ENCODE measurements at regions not wholly inside any gene's neighbourhood (a gene's known extent, or its start where the extent isn't known, plus 50 kb on each side); places are given as distances from the start of the nearest gene placed in this dataset.

DNA sequence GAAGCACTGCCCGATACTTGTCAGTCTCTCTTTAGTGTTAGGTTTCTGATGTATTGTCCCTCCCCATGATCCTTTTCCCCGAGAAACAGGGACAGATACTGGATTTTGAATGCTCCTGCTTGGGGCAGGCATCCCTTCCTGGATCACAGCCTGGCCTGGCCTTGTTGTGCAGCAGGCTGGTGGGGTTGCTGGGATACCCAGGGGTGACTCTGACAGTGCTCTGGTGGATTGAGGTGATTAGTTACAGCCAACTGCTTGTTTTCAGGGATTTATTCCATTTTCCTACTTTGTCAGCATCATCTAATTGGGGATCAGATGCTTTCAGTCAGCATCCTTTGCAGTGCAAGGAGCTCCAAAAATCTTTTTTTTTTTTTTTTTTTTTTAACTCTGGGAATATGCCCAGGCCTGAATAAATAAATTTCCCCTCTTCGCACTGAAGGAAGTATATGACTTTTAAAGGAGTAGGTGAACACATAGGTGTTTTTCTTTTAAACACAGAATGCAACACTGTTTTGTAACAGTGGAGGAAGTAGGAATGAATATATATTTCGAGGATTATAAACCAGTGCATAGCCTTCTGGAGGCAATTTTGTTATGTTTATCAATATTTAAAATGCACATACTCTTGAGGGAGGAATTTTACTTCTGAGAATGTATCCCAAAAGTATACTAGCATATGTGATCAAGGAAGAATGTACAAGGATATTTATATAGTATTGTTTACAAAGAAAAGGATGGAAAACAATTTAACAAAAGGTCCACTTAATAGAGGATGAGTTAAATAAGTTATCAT, 127.3 kb upstream of the ELL2 start:
- DNase-seq, result no peak

DNA sequence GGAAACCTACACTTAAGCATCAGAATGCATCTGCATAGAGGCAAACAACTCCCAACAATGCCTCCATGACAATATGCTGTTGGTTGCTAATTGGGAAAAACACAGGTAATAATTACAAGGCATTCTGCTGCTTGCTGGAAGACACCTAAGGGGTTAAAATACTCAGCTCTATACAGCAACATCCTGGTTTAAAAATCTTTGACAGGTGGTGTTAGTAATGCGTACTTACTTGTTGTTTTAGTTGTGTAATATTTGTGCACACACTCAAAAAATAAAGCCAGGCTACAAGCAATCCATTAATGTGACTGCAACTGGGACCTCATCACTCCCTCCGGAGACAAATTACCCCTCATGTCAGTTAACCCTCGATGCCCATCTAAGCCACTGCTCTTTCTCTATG, 126.3 kb upstream of the ELL2 start:
- no peak for DNase-seq

DNA sequence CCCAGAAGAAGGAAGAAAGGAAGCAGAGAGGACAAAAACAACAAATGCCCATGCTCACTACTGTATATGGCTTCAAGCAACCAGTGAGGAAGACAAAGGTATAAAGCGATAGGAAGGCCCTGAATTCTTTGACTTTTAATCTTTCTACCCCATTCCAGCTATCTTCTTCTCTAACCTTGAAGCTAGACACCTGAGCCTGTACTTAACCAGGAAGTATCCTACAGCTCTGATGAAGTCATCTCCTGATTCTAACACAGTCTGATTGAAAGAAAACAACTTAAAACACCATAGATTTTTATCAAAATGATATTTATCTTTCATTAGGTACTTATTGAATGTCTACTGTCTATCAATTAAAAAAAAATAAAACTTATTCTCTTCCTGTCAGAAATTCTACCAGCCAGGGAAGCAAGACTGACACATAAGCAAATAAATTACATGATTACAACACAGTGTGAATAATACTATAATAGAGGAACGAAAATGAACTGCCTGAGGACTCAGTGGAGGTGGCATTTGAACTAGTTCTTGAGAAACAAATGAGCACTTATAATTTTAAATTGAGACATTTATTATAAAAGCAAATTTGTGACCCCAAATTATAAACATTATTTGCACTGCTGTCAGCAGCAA, 123.3 kb upstream of the ELL2 start:
- no peak for DNase-seq

DNA sequence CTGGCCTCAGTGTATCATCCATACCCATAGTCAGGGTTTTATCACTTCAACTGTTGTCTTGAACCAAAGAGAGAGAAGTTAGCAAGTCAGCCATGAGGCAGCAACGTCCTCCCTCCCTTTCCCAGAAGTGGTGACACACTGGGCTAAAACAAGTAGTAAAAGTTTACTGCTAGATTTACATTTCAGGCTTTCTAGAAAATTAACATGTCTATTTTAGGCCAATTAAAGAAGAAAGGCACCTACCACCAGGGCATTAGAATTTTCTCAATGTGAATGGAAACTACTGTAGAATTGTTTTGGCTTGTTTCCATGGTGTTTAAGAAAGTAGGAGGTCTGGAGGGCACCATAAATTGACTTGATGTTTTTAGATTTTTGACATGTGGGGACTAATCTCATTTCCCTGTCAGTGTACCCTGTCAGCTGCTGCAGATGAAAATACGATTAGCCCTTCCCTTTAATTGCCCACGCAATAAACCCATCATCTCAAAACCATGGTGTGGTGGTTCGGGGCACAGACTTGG, 121.8 kb upstream of the ELL2 start:
- DNase-seq, result peak in 1 of 5 experiments; percentile 47

DNA sequence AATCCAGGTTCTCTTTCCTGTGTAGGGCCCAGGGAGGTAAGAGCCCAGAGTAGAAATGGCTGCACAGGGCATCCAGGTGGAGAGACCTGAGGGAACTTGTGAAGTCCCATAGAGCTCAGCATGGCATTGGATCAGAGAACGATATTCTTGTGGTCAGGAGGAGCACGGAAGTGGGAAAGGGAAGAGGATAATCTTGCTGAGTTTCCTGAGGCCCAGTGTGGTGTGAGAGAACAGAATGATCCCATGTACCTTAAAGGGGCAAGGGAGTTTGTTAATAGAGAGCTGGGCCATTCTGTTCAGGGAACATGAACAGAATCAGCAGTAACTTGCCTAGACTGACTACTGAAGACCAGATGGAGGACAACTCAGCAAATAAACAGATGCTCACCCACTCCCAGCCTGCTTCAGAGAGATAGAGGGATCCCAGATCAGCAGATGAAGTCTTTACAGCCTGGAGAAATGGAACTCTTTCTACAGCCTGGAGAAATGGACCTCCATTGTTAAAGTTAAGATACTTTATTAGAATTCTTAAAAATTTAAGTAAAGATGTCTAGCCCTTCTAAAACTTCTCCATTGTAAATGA, 119.7 kb upstream of the ELL2 start:
- DNase-seq, result no peak

DNA sequence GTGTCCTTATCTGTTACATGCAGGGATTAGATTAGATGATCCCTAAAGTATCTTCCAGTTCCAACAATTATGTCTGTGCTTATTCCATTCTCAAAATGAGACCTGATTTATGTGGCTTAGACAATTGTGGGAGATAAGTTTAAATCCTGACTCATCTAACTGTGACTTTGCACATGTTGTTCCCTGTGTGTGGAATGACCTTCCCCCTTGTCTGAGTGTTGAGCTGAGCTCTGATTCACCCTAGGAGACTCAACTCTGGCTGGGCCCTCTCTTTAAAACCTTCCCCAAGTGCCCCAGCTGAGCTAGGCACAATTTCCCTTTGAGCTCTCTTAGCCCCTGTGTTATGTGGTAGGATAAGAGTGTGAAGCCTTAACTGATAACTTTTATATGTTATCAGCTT, 118.9 kb upstream of the ELL2 start:
- no peak for DNase-seq

DNA sequence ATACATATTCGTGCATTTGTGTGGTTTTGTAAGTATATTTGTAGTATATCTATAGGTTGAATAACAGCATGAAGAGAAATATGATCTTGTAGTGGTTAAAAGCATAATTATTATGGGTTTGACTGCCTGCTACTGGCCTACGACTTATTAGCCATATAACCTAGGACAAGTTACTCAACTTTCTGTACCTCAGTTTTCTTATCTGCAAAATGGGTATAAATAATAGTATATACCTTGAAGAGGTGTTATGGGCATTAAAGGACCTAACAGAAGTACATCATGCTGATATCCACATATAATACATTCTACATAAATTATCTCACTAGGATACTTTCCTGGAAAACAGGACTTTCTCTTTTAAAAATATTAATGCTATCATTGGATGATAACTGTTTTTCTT, 118.3 kb upstream of the ELL2 start:
- DNase-seq, result no peak

DNA sequence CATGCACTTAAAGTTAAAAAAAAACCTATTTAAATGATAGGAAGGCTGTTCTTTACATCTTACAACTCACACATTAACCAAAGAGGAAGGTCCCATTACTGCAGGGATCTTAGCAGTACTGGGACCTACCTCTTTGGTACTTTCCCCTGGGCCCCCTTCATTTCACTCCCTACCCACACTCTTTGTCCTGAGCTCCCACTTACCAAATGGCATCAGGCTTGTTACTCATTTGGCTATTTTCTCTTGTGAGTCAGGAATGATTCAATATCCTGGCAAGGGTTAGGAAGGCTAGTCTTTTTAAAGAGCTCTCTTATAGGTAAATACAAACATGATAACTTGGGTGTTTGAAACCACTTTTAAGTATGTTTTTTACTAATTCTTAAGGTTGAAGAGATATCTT, 117.4 kb upstream of the ELL2 start:
- no peak for DNase-seq

DNA sequence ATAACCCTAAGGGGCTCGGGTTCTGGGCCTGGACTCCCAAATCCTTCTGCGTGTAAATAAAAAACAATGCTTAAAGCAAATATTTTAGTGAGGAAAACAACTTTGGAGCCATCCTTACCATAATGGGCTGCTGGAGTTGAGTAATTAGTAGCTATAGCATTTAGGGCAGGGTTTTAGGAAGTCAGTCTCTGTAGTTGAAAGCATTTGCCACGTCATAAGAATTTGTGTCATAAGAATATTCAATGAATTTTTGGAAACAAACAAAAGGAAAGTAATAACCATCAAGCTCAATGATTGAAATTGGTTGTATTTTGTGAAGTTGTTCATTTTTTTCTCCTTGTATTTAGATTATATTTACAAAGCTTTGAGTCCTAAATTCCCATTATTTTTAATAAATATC, 114.8 kb upstream of the ELL2 start:
- DNase-seq, result no peak

DNA sequence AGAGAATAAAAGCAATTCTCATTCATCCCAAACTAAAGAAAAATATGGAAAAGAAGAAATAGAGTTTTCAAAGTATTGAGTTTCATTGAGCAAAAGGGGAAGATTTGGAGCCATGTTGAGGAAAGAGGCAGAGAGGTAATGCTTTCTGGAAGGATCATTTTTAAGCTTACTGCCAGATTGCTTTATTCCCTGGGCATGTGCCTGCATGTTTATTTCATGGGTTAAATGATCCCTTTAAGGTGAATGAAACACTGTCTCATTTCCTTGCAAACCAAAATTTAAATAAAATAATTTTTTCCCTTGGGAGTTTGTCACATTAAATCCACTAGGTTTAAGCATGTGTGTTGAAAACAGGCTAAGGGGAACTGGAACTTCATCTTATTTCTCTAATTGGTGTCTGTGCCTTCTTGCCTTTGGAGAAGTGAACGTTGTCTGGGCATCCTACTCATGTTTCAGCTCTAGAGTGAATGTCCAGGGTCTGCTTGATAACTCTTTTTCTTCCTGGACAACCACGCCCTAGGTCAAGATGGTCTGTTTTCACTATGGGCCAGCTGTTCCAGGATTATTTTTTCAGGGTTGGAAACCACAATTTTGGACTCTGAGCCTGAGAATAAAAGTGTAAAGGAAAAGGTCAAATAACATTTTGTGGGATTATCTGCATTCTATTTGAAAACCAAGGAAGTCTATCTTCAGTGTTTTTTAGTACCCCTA, 114.1 kb upstream of the ELL2 start:
- DNase-seq, result no peak

DNA sequence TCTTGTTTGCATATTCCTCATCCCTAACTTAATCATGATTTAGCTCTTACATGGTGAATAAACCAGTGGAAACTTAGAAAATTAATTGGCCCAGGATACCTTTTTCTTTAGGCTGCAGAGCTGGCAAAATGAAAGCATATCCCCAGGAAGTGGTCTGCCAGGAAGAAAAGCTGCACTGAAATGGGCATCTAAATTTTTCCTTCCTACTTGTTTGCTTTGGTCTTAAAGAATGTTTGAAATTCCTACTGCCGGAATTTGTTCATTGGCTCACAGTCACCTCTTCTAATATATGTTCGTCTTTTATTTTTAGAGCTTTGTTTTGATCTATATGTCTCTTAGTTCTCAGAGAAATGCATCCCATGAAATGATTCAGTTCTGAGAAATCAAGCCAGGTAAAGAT, 113.2 kb upstream of the ELL2 start:
- DNase-seq, result no peak

DNA sequence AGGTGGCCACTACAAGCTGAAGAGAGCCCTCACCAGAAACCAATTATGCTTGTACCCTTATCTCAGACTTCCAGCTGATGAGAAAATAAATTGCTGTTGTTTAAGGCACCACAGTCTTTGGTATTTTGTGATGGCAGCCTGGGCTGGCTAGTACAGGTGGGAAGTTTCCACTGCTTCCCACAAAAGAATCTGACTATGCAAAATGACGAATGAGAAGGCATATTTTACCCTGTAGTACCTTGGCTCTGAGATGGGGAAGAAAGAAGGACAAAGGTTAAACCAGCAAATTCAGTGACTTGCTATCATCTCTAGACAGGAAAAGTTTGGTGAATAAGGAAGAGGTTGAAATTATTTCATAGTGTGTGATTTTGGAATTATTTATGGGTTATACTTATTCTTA, 112.8 kb upstream of the ELL2 start:
- no peak for DNase-seq

DNA sequence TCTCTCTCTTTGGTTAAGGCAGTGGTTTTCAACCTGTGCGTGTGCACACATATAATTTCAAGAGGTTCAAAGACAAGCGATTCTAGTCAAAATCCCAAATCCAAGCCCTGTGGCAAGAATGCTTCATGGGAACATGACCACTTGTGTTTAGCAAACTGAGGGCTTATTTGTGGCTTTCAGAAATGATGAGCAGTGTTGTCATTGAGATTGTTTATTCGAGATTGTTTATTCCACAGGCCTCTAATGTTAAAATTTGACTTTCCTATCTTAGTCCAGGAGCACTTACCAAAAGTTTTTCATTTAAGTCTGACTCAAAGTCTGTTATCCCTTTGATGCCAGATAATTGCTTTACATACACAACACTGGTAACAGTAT, 111.1 kb upstream of the ELL2 start:
- no peak for DNase-seq

DNA sequence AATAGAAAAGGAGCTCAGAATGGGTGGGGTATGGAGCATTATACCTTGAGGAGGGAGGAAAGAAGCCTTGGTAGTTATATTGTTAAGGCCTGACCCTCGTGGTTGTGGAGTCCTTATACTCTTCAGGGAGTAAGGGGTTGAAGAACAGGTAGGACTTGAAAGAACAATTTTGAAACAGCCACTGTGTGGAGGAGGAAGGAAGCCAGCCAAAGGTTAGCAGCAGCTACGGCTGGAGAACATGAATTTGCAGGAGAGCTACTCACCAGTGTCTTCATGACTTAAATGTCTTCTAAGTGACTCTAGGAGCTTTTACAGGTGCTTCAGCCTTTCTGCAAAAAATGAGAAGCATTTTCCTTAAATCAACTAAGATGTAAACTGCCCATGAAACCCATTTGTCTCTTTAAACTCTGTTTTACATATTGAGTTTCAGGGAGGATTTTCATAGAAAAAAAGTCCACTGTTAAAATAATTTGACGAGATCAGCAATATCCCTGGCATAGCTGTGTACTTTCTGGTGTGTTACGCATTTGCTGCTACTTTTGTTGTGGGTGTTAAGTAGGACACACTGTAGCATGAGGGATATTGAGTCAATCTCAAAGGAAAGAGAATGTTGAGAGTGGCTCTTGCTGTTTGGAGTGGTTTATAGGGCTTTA, 110.6 kb upstream of the ELL2 start:
- no peak for DNase-seq

DNA sequence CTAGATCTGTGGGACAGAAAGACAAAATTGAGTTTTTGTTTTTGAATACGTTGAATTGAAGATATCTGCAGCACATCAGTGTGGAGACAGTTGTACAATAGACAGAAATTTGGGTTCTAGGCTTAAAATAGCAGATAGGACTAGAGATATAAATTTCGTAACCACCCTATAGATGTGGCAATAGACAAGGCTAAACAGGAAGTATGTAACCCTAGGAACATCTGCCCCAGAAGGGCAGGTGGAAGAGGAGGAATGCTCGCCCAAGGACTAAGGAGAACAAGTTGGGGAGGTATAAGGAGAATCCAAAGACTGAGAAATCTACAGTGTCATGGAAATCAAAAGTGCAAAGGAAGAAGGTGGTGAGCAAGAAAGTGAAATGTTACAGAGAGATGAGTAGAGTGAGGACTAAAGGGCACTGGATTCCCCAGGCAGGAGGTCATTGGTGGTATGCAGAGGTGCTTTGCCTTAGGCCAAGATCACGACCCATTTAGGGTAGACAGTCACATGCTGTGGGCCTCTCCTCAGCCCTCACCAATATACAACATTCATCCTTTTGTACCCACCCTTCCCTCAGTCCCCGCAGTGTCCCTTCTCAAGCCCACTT, 109.1 kb upstream of the ELL2 start:
- no peak for DNase-seq

DNA sequence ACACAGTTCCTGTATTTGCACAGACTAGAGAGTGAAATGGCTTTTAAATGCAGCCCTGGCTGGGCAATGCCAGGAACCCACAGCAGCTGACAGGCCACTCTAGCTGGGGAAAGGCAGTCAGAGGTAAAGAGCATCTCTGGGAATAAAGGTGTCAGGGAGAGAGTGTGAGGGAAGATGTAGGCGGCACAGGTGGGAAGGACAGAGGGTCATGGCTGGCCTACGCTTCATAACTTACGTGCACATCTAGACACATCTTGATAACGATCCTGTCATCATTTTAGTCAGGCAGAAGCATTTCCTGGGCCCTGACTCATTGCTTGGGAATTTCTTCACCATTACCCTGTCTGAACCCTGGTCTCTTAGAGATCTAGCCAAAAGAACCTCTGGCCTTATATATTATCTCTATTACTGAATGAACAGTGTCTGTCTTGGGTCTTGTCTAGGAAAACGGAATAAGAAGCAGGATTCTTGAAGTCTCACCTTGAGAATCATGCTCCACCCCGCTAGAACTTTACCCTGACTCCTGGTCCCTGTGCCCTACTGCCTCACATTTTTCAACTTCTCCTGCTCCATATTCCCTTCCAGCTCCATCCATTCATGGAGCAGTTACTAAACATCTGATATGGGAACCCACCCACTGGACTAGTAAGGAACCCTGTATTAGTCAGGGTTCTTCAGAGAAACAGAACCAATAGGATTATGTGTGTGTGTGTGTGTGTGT, 106.4 kb upstream of the ELL2 start:
- DNase-seq, result peak in 1 of 5 experiments; percentile 11

DNA sequence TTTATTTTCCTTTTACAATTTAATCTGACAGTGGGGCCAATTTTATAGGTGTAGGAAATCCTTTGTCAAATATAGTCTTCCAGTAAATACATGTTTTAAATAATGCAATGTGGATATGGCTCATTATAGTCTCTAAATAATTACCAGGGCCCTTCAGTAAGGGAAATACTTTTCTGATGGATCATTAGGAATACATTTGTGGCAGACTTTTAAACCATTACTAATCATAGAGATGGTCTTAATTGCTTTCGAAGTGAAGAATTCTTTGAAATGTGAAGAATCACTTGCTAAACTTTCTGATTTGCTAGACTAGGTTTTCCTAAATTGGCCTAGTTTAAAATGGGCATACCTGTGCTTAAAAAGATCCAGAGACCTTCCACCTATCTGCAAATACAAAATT, 105.6 kb upstream of the ELL2 start:
- DNase-seq, result no peak

DNA sequence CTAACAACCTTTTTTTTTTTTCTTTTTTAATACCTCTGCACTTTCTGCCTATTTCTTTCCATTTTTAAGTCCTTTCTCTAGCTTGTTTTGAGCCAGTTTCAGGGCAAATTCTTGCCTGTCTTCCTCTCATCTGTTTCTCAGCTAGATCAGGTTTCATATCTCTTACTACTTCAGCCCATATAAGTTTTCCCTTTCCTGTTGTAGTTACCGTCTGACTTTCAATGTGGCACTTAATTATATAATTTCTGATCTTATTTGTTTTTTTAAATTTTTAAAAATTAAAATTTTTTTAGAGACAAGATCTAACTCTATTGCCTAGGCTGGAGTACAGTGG, 104.7 kb upstream of the ELL2 start:
- no peak for DNase-seq

DNA sequence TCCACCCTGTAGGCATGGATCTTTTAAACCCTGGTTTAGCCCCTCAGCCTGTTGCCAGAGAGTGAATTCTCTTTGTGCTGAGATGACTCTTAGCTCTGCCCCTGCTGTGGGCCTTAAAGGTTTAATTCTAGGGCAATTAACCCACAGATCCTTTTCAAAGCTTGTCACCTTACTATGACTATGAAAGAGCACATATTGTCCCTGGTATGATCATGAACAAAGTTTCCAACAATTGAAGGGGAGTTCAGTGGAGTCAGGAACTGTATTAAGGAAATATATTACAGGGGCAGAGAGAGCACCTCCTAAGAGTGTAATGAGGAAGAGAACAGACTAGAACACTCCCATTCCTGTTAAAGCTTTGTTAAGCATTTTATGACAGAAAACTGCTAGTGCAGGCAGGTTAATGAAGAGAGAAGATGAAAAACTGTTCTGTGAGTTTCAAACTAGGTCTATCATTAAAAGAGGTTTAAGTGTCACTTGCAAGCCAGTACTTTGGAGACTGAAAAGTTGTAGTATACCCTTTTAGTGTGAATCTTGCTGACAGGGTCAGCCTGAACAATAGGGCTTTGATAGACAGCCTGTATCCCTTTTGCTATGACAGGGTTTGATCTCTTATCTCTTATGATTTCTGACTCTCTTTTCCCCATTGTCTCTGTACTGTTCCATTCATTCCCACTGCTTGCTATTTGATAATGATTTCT, 104.2 kb upstream of the ELL2 start:
- DNase-seq, result peak in 1 of 5 experiments; percentile 21

DNA sequence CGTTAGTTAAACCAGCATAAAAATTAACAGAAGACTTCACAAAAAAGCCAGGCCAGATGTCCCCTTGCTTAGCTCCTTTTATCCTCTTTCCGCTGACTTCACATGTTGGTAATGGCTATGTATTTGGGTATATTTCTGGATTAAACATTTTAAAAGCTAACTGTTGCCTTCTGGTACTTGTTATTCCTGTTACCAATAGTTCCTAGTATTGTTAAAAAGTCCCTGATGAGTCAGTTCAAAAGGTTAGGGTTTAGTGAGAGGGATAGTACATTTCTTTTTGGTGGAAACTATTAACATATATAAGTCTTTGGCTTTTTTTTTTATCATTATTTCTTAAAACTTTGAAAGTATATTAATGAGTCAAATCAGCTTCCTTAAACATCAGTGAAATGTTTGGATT, 103.2 kb upstream of the ELL2 start:
- DNase-seq, result no peak

DNA sequence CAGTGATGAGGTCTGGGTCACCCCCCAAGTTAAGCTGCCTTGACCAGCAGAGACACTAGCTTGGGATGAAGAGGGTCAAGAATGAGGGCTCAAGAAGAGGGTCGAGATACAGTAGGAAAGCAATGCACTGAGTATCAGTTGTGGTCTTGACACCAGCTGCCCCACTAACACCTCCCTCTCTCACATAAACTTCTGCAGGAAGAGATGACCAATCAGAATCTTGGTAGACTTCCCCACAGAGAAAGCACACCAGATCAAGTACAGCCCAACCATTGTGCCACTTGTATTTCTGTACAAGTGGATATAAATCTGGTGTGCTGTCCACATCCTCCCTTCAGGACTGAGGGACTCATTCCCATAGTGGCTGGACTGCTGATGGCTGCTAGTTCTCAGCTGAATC, 101.2 kb upstream of the ELL2 start:
- no peak for DNase-seq
